Mesothelial cell of epicardium (in vitro differentiated cells): ENCODE measurements at regions not wholly inside any gene's neighbourhood (a gene's known extent, or its start where the extent isn't known, plus 50 kb on each side); places are given as distances from the start of the nearest gene placed in this dataset.

Experiments used
- DNase-seq, 2 experiments: peaks; one replicate each; pipeline ENCODE4 v3.0.0; 2021; ENCODE audit warnings: low spot score in 2 of 2; ENCODE audit not compliant: unreplicated experiment in 2 of 2
- H3K27ac Mint-ChIP-seq: 2 replicates; pipeline ENCODE4 v1.8.0; 2021; ENCODE audit warnings: mixed read lengths
- H3K27me3 Mint-ChIP-seq: 2 replicates; pipeline ENCODE4 v1.8.0; 2021; ENCODE audit warnings: low read depth, mixed read lengths
- H3K36me3 Mint-ChIP-seq: 2 replicates; pipeline ENCODE4 v1.8.0; 2021; ENCODE audit warnings: mixed read lengths
- H3K4me1 Mint-ChIP-seq: 2 replicates; pipeline ENCODE4 v1.8.0; 2021; ENCODE audit warnings: mixed read lengths
- H3K4me3 Mint-ChIP-seq: 2 replicates; pipeline ENCODE4 v1.8.0; 2021; ENCODE audit warnings: mild to moderate bottlenecking, moderate library complexity, mixed read lengths
- H3K9me3 Mint-ChIP-seq: 2 replicates; pipeline ENCODE4 v1.8.0; 2021; ENCODE audit warnings: mixed read lengths
- CTCF ChIP-seq: fragments of 200-600 bp; sonication (generic); IDR thresholded peaks from one replicate; pipeline ENCODE4 v1.5.0; 2021; ENCODE audit warnings: antibody characterized with exemption; ENCODE audit not compliant: unreplicated experiment

- peaks cover 10% of the 10 kb centered on the region for H3K9me3 Mint-ChIP-seq
- H3K27ac Mint-ChIP-seq: no peak overlapping the region
- H3K36me3 Mint-ChIP-seq: no peaks in the 10 kb centered on the region
- peaks cover 2% of the 10 kb centered on the region for H3K27me3 Mint-ChIP-seq
- H3K4me1 Mint-ChIP-seq: no peaks in the 10 kb centered on the region
- H3K4me3 Mint-ChIP-seq: no peak overlapping the region
- no peak for DNase-seq
- no peak for TF ChIP-seq CTCF
Observed at GRCh38 chrX:150299579-150299978, 63.5 kb upstream of the MAMLD1 start.

- no peaks in the 10 kb centered on the region for H3K4me1 Mint-ChIP-seq
- peaks cover 20% of the 10 kb centered on the region for H3K9me3 Mint-ChIP-seq
- H3K36me3 Mint-ChIP-seq: no peaks in the 10 kb centered on the region
- H3K27ac Mint-ChIP-seq: no peak overlapping the region
- no peak overlapping the region for H3K4me3 Mint-ChIP-seq
- no peak for TF ChIP-seq CTCF
- peaks cover 2% of the 10 kb centered on the region for H3K27me3 Mint-ChIP-seq
- DNase-seq: no peak
Observed at GRCh38 chrX:150303386-150304097, 59.6 kb upstream of the MAMLD1 start.

GRCh38 chrX:150306002-150306401 is 57.1 kb upstream of the MAMLD1 start:
- H3K36me3 Mint-ChIP-seq: no peaks in the 10 kb centered on the region
- H3K9me3 Mint-ChIP-seq: peaks cover 29% of the 10 kb centered on the region
- H3K27ac Mint-ChIP-seq: no peak overlapping the region
- no peak for TF ChIP-seq CTCF
- H3K27me3 Mint-ChIP-seq: peaks cover 2% of the 10 kb centered on the region
- H3K4me1 Mint-ChIP-seq: no peaks in the 10 kb centered on the region
- no peak overlapping the region for H3K4me3 Mint-ChIP-seq
- no peak for DNase-seq

GRCh38 chrX:150308041-150308440 is 55.1 kb upstream of the MAMLD1 start:
- DNase-seq: no peak
- Mint-ChIP-seq H3K9me3 (peaks cover 39% of the 10 kb centered on the region), H3K36me3 (no peaks in the 10 kb centered on the region), H3K4me1 (no peaks in the 10 kb centered on the region), H3K4me3 (no peak overlapping the region), H3K27ac (no peak overlapping the region), H3K27me3 (no peaks in the 10 kb centered on the region)
- no peak for TF ChIP-seq CTCF

GRCh38 chrX:150308532-150309157 is 54.5 kb upstream of the MAMLD1 start:
- H3K4me1 Mint-ChIP-seq: no peaks in the 10 kb centered on the region
- no peaks in the 10 kb centered on the region for H3K36me3 Mint-ChIP-seq
- no peak overlapping the region for H3K27ac Mint-ChIP-seq
- no peak overlapping the region for H3K4me3 Mint-ChIP-seq
- H3K27me3 Mint-ChIP-seq: peaks cover 2% of the 10 kb centered on the region
- H3K9me3 Mint-ChIP-seq: peaks cover 39% of the 10 kb centered on the region
- TF ChIP-seq CTCF: no peak
- DNase-seq: no peak
